Neural cell (in vitro differentiated cells): ENCODE measurements at regions not wholly inside any gene's neighbourhood (a gene's known extent, or its start where the extent isn't known, plus 50 kb on each side); places are given as distances from the start of the nearest gene placed in this dataset.

ENCODE experiments used
- EP300 ChIP-seq: fragments of 450-650 bp; conservative IDR thresholded peaks from 2 replicates; pipeline ENCODE4 v1.6.1; 2014; ENCODE audit warnings: antibody characterized with exemption, mild to moderate bottlenecking, moderate library complexity; ENCODE audit not compliant: poor library complexity, severe bottlenecking
- EZH2 ChIP-seq: fragments of 200-600, 300-800 bp; shearing (Covaris generic), sonication (generic); IDR thresholded peaks from 2 replicates; pipeline ENCODE4 v1.6.1; 2014; ENCODE audit warnings: antibody characterized with exemption, low read length, borderline replicate concordance, mild to moderate bottlenecking; ENCODE audit not compliant: insufficient read depth, poor library complexity, severe bottlenecking
- MXI1 ChIP-seq: fragments of 450-650 bp; conservative IDR thresholded peaks from 2 replicates; pipeline ENCODE4 v1.6.1; 2014; ENCODE audit warnings: antibody characterized with exemption, mild to moderate bottlenecking; ENCODE audit not compliant: poor library complexity, severe bottlenecking
- POLR2AphosphoS5 ChIP-seq: IDR thresholded peaks from 2 replicates; pipeline ENCODE4 v1.6.1; 2012
- RAD21 ChIP-seq: fragments of 450-650 bp; conservative IDR thresholded peaks from 2 replicates; pipeline ENCODE4 v1.6.1; 2014; ENCODE audit warnings: antibody characterized with exemption, mild to moderate bottlenecking, moderate library complexity
- SMC3 ChIP-seq: fragments of 450-650 bp; conservative IDR thresholded peaks from 2 replicates; pipeline ENCODE4 v1.6.1; 2014; ENCODE audit warnings: antibody characterized with exemption, mild to moderate bottlenecking, moderate library complexity; ENCODE audit not compliant: poor library complexity
- TAF1 ChIP-seq: IDR thresholded peaks from 2 replicates; pipeline ENCODE4 v1.6.1; 2012; ENCODE audit warnings: low read depth
- TF ChIP-seq, protein P1 (sequence below): fragments of 450-650 bp; IDR thresholded peaks from 2 replicates; pipeline ENCODE4 v1.5.1; 2014; ENCODE audit warnings: antibody characterized with exemption, mild to moderate bottlenecking, moderate library complexity; ENCODE audit not compliant: poor library complexity, severe bottlenecking
- TF ChIP-seq, protein P2 (sequence below): IDR thresholded peaks from 2 replicates; pipeline ENCODE4 v1.6.1; 2012; ENCODE audit warnings: borderline replicate concordance

DNA sequence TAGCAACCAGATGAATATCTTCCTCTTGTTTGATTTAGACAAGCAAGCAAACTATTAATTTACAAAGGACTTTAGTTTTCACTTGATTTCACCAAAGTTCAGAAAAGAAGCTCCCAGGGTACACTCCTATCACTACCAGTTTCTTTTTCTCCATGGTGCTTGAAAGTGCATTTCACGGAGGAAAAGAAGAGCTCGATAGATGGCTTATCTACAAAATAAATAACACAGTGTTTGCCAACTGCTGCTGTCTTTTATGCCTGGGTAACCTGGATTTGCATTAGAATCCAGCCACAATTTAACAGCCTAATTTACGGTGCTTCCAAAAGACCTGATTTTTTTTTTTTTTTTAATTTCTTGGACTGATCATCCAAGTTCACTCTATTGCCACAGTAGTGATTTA lies 275.7 kb downstream of the GPR37 start:
- TF ChIP-seq TAF1 (no peak), POLR2AphosphoS5 (no peak), RAD21 (no peak), EP300 (no peak), EZH2 (no peak), SMC3 (no peak), MXI1 (no peak)
- TF ChIP-seq, protein P1, sequence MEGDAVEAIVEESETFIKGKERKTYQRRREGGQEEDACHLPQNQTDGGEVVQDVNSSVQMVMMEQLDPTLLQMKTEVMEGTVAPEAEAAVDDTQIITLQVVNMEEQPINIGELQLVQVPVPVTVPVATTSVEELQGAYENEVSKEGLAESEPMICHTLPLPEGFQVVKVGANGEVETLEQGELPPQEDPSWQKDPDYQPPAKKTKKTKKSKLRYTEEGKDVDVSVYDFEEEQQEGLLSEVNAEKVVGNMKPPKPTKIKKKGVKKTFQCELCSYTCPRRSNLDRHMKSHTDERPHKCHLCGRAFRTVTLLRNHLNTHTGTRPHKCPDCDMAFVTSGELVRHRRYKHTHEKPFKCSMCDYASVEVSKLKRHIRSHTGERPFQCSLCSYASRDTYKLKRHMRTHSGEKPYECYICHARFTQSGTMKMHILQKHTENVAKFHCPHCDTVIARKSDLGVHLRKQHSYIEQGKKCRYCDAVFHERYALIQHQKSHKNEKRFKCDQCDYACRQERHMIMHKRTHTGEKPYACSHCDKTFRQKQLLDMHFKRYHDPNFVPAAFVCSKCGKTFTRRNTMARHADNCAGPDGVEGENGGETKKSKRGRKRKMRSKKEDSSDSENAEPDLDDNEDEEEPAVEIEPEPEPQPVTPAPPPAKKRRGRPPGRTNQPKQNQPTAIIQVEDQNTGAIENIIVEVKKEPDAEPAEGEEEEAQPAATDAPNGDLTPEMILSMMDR = no peak
- TF ChIP-seq, protein P2, sequence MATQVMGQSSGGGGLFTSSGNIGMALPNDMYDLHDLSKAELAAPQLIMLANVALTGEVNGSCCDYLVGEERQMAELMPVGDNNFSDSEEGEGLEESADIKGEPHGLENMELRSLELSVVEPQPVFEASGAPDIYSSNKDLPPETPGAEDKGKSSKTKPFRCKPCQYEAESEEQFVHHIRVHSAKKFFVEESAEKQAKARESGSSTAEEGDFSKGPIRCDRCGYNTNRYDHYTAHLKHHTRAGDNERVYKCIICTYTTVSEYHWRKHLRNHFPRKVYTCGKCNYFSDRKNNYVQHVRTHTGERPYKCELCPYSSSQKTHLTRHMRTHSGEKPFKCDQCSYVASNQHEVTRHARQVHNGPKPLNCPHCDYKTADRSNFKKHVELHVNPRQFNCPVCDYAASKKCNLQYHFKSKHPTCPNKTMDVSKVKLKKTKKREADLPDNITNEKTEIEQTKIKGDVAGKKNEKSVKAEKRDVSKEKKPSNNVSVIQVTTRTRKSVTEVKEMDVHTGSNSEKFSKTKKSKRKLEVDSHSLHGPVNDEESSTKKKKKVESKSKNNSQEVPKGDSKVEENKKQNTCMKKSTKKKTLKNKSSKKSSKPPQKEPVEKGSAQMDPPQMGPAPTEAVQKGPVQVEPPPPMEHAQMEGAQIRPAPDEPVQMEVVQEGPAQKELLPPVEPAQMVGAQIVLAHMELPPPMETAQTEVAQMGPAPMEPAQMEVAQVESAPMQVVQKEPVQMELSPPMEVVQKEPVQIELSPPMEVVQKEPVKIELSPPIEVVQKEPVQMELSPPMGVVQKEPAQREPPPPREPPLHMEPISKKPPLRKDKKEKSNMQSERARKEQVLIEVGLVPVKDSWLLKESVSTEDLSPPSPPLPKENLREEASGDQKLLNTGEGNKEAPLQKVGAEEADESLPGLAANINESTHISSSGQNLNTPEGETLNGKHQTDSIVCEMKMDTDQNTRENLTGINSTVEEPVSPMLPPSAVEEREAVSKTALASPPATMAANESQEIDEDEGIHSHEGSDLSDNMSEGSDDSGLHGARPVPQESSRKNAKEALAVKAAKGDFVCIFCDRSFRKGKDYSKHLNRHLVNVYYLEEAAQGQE = no peak
